ENCODE measurements at regions not wholly inside any gene's neighbourhood (a gene's known extent, or its start where the extent isn't known, plus 50 kb on each side); places are given as distances from the start of the nearest gene placed in this dataset.

DNA sequence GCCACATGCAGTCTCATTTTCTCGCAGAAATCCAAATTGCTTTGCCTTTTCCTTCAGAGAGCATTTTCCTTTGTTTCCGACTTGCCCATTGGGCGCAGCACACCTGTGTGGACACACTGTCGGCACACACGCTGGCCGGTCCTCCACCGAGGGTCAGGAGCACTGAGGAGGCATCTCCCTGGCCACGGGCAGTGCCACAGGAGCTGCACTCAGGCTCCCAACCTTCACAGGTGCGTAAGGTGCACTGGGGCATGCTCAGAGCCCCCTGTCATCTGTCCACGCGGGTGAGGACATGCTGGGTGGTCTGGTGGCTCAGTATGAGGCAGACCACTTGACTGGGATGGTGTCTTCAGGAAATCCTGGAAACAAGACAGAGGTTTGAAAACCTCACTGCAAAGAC, 779.1 kb downstream of the BRD1 start:
- DNase-seq, result no peak

DNA sequence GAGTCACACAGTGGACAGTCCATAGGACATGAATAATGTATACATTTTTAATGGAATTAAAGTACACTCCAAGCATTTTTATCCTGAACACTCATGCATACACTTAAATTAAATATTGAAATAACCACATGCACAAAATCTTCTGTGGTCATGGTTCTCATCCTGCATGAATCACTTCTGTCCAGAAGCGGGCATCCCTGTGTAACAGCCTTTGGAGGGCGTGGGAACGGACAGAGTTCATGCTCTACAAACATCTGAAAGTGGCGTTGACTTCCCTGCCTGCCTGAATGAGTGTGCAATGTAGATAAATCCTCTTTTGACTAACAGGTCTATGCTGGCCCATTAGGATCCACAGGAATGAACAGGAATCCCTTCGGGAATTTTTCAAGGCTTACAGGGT, 780.2 kb downstream of the BRD1 start:
- DNase-seq, result no peak

- no peak for DNase-seq
Observed at GRCh38 chr22:49046546-49047361, 780.9 kb downstream of the BRD1 start.

- no peak for DNase-seq
Observed at GRCh38 chr22:49046000-49046545, 781.6 kb downstream of the BRD1 start.

DNA sequence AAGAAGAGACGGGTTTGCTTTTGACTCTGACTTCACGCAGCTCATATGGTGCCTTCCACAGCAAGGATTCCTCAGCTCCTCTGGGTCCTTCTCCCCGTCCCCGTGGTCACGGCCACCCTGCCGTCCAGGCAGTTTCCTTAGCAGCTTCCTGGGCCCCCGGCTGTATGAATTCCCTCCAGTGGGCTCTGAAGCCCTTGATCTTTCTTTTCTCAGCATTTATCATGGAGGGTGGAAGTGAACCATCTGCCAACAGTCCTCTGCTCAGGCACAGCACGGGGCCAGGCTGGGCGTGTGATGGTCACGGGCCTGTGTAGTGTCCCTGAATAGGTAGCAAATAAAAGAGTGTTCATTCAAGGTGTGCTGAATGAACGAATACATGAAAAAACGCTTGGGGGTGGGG, 782.4 kb downstream of the BRD1 start:
- no peak for DNase-seq

DNA sequence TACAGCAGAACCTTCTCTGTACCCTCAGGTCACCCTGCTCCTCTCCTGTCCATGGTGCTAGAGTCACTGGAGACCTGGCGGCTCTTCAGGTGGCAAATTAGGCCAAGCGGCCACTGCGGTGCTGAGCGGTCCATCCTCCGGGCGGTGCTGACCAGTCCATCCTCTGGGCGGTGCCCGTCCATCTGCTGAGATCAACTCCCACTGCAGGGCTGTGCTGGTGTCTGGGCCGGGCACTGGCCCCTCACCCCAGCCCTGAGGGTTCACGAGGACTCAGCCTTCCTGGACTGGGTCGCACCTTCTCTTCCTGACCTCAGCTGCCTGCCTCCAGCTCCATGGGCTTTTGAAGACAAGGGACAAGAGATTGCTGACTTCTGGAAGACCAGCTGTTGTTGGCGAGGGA, 782.9 kb downstream of the BRD1 start:
- no peak for DNase-seq

DNA sequence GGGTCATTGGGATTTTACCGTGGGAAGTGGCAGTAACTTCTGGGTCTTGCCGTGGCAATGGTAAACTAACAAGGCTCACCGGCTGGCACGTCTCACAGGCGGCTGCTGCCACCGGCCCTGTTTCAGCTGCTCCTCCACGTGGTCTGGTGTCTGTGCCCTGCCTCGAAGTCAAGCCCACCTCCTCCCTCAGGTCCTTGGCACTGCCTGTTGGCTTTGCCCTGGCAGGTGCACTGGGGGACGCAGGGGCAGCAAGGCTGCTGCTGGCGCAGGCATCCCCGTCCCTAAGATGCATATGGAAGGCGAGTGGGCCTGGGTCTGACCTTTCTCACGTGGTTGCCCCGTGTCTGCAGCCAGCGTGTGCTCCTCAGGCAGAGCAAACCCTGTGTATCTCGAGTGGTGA, 783.6 kb downstream of the BRD1 start:
- DNase-seq, result no peak

DNA sequence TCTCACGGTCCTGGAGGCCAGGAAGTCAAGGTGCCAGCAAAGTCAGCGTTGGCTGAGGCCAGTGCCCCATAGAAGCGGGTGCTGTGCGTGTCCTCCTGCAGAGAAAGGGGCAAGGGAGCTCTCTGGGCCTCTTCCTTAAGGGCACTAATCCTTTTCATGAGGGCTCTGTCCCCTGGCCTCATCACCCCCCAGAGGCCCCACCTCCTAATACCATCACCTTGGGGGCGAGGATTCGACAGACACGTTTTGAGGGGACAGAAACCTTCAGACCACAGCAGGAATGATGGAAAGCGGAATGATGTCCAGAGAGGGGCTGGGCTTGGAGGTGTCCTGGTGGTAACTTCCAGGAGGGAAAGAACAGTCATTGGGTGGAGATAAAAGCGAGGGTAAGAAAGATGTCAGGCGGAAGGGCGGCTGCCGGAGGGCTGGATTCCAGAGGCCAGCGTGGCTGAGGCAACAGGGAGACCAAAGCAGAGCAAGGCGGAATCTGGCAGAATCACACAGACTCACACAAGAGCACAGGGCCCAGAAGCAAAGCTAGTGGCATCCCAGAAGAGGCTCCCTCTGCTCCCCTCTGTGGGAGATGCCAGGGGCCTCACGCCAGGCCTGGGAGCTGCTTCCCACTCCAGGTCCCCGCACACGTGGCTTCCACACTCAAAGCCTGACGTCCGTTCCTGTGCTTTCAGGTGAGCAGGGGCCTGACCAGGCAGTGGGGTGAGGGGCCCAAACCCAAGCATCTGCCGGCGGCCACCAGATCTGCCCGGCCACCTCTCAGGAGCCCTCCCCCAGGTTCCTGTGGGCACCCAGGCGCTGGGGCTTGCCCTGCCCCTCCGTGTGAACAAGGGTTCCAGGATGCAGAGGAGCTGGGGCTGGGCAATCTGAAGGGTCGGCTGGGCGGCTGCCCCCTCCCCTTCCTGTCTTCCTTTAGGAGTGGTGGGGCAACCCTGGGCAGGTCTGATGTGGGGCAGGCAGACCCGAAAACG, 784.5 kb downstream of the BRD1 start:
- no peak for DNase-seq

DNA sequence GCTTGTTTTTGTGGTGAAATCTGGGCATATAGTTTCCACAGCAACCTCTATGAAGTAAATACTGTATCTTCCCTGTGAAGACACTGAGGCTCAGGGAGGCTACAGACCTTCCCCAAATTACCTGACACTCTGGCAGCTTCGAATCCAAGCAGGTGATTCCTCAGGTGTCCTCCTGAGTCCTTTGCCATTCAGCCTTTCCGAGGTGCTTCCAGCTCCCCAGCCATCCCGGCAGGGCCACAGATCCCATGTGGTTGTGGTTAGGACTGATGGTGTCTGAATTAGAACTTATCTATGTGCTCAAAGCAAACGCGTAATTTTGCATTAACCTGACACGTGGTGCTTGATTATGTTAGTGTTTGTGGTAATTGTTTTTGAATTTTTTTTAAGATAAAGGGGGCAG, 785.6 kb downstream of the BRD1 start:
- no peak for DNase-seq

- no peak for DNase-seq
Observed at GRCh38 chr22:49040754-49041467, 786.8 kb downstream of the BRD1 start.

DNA sequence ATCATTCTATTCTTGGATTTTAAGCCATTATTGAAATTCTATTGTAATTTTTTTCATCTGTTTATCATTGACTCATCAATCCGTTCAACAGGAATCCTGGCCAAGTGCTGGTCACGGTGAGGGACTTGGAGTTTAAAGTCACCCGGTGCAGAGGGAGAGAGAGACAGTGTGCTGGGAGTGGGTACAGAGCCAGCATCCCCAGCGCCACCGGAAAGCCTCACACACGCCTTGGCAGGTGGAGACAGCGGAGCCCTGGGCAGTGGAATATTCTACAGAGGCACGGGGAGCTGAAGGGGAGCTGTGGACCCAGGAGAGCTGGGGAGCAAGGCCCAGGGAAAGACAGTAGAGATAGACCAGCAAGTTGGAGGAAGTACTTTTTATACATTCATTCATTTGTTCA, 787.6 kb downstream of the BRD1 start:
- DNase-seq, result no peak

GRCh38 chr22:49039625-49040024, 788.0 kb downstream of the BRD1 start:
- no peak for DNase-seq

GRCh38 chr22:49037701-49038245, 789.9 kb downstream of the BRD1 start:
- DNase-seq, result no peak

DNA sequence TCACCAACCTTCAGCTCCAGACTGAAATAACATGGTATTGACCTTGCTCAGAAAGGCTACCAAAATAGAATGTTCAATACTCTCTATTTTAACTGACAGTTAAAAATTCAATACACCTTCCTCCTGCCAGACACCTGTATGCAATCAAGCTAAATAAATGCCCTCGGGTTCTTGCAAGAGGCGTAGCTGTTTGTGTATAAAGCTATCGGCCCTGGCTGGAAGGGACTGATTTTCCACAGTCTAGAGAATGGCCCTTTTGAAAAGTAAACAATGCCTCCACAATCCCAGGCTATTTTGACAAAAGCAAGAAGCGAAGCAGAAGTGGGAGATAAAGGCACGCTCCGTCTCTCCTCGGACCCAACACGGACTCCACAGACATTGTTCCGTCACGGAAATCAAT, 791.2 kb downstream of the BRD1 start:
- no peak for DNase-seq

DNA sequence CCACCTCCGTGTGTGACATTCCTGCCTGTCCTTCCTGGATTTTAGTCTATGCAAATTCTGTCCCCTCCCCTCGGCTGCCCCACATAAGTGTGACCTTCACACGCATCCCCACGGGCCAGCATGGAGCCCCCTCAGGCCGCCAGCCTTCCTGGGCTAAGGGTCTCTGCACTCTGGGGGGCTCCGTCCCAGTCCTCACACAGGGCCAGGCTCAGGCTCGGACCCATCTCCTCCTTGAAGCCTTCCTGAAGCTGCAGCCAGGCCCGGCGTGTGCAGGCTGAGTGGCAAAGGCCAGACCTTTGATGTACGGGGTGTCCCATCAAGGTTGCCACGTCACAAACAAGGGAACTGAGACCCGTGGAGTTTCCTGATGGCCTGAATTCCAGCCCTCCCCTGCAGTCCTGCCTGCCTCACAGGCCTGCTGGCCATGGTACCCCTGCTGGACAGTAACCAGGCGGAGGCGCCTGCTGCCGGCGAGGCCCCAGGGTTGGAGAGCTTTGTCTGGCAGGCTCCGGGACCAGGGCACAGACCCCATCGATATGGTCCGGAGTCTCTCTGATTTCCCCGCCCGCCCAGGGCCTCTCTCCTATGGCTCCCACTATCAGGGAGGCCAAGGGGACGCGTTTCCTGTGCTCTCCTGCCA, 791.7 kb downstream of the BRD1 start:
- DNase-seq, result no peak

DNA sequence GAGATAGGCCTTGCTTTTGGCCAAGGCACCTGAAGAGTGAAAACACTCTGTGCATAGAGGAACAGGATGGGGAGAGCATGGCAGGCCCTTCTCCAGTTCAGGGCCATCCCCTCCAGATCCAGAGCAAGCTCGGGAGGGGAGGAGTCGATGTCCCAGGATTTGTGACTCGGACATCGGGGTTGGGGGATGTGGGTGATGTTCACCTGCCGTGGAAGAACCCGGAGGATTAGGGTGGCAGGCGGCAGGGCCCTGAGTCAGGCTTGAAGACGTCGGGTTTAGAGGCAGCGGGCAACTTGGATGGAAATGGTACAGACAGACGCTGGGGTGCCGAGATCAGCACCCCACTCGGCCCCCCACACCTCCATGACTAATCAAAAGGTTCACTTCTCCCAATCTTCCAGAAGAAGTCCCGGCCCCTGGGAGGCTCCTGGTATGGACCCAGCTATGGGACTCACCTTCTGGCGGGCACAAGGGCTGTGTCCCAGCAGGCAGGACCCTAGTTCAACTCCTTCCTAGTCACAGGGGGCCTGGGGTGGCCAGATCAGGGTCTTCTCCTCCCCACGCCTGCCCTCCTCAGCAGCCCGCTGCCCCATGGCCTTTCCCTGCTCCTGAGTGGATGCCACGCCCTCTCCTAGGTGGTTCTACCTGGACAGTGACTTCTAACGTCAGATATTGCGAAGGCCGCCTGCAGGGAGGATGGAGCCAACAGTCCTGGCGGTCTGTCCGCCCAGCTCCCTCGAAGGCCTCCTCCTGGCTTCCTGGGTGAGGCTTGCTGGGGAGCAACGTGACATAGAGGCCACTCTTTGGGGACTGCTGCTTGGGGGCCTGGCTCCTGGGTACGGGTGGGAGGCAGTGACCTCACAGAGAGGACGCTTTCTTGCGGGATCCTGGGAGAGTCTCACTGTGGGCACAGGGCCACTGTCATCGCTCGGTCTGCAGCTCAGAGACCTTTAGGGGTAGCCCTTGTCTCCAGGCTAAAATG, 792.5 kb downstream of the BRD1 start:
- DNase-seq, result no peak

- DNase-seq, result no peak
Observed at GRCh38 chr22:49033616-49034015, 794.1 kb downstream of the BRD1 start.

DNA sequence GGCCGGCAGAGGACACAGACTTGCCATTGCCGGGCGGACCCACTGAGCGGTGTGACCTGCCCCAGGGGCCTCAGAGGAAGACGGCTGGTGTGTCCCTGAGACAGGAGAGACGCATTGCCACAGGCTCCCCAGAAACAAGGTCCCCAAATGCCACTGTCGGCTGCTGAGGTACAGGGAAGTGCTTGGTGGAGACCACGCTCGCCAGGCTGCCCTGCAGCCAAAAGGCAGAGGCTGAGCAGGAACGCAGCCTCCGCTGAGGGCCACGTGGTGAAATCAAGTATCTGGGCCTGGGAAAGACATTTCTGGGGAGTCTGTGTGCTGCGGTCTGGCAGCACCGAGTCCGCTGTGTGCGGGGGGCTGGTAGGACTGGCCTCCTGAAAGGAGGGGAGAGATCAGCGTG, 794.9 kb downstream of the BRD1 start:
- no peak for DNase-seq

GRCh38 chr22:49031746-49032330, 795.8 kb downstream of the BRD1 start:
- DNase-seq, result no peak

DNA sequence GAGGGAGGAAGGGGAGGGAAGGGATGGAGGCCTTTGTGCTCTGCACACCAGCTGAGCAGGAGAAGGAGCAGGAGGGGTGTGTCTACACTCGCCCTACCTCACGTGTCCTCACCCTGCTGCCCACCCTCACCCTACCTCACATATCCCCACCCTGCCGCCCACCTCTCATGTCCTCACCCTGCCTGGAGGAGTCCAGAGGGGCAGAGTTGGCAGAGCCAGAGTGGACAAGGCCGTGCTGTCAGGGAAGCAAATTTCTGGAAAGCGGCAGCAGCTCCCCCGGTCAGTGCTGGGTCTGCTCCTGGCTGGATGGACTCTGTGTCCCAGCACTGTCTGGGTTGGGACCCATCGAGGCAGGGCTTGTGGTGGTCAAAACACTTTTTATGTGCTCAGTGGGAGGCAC, 799.6 kb downstream of the BRD1 start:
- DNase-seq, result no peak

DNA sequence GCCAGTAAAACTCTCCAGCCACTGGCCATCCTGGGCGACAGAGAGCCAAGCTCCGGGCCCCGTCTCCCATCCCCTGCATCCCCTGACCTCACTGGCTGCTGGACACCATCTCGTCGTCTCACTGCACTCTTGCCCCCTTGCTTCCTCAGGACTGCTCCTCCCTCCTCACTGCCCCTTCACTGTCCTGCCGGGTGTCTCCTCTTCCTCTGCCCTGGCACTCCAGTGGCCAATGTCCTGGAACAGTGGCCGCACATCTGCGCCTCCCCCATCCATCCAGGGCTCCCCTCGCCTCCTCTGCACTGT, 800.4 kb downstream of the BRD1 start:
- DNase-seq, result no peak

Measured in CD4-positive, alpha-beta T cell treated with Interleukin-1 beta for 1 hour (primary cell).